Endodermal cell (in vitro differentiated cells): ENCODE measurements at regions not wholly inside any gene's neighbourhood (a gene's known extent, or its start where the extent isn't known, plus 50 kb on each side); places are given as distances from the start of the nearest gene placed in this dataset.

Experiments
- DNase-seq: peaks from one replicate; pipeline ENCODE4 v3.0.0-alpha.2; 2017
- H3K27ac ChIP-seq: 2 replicates; pipeline ENCODE4 v1.5.1; 2013; ENCODE audit warnings: mild to moderate bottlenecking, low read depth, low read length, moderate library complexity
- H3K27me3 ChIP-seq: 2 replicates; pipeline ENCODE4 v1.6.1; 2013; ENCODE audit warnings: mild to moderate bottlenecking, low read length, moderate library complexity; ENCODE audit not compliant: insufficient read depth, control insufficient read depth, poor library complexity, severe bottlenecking
- H3K36me3 ChIP-seq: 2 replicates; pipeline ENCODE4 v1.7.0; 2013; ENCODE audit warnings: mild to moderate bottlenecking, low read length, moderate library complexity; ENCODE audit not compliant: control insufficient read depth, insufficient read depth
- H3K4me1 ChIP-seq: one replicate; pipeline ENCODE4 v1.7.0; 2013; ENCODE audit warnings: low read length; ENCODE audit not compliant: control insufficient read depth, insufficient read depth
- H3K4me3 ChIP-seq: 2 replicates; pipeline ENCODE4 v1.5.1; 2013; ENCODE audit warnings: mild to moderate bottlenecking, low read length, moderate library complexity
- H3K9ac ChIP-seq: 2 replicates; pipeline ENCODE4 v1.6.1; 2013; ENCODE audit warnings: mild to moderate bottlenecking, low read length, moderate library complexity; ENCODE audit not compliant: poor library complexity, severe bottlenecking; ENCODE audit errors: extremely low read depth
- H3K9me3 ChIP-seq: 2 replicates; pipeline ENCODE4 v1.6.1; 2013; ENCODE audit warnings: mild to moderate bottlenecking, low read length, moderate library complexity; ENCODE audit not compliant: control insufficient read depth
- H3K27ac Mint-ChIP-seq: 2 replicates; pipeline ENCODE4 v1.8.0; 2020; ENCODE audit warnings: mixed read lengths
- H3K27me3 Mint-ChIP-seq: 2 replicates; pipeline ENCODE4 v1.8.0; 2021; ENCODE audit warnings: mild to moderate bottlenecking, mixed read lengths; ENCODE audit not compliant: insufficient read depth
- H3K36me3 Mint-ChIP-seq: 2 replicates; pipeline ENCODE4 v1.8.0; 2020; ENCODE audit warnings: low read depth, mixed read lengths
- H3K4me1 Mint-ChIP-seq: 2 replicates; pipeline ENCODE4 v1.8.0; 2020; ENCODE audit warnings: mixed read lengths
- H3K4me3 Mint-ChIP-seq: 2 replicates; pipeline ENCODE4 v1.8.0; 2020; ENCODE audit warnings: mild to moderate bottlenecking, moderate library complexity, mixed read lengths
- H3K9me3 Mint-ChIP-seq: 2 replicates; pipeline ENCODE4 v1.8.0; 2020; ENCODE audit warnings: mild to moderate bottlenecking, mixed read lengths
- WGBS, 2 experiments: methylation state at CpG; one replicate each; pipeline versions ENCODE4 v1.1.5 to v1.1.7; 2013; ENCODE audit warnings: missing lambda C conversion rate in 2 of 2, mixed read lengths in 1 of 2; ENCODE audit not compliant: insufficient coverage in 1 of 2, insufficient read length in 1 of 2; 5-methylcytosine and 5-hydroxymethylcytosine counted together
- TF ChIP-seq, protein P1 (sequence below): fragments of 200-600 bp; sonication (generic); conservative IDR thresholded peaks from 2 replicates; pipeline ENCODE4 v1.5.0; 2021; ENCODE audit warnings: antibody characterized with exemption, mild to moderate bottlenecking

DNA sequence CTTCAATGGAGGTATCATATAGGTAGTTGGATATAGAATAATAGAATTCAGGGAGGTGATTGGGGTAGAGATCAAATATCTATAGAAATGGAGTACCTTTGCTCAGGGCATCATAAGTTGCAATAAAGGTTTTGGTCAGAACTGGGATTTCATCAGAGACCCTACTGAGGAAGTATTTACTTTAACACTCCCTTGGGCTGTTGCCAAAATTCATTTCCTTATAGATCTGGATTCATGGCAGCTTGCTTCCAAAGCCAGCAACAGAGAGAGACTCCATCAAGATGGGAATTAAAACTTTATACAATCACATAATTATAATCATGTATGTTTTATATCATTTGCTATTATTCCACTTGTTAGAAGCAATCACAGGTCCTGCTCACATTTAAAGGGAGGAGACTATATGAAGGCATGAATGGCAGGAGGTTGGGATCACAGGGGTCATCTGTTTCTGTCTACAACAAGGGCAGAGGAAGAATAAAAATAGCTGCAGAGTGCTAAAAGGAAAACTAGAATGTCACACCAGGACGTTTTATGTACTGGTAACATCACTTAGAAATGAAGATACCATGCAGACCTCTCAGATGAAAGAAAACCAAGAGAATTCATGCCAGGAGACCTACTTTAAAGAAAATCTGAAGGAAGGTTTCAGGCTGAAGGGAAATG, 902.1 kb upstream of the LCORL start:
- H3K36me3 Mint-ChIP-seq: no peaks in the 10 kb centered on the region
- H3K9me3 Mint-ChIP-seq: no peaks in the 10 kb centered on the region
- TF ChIP-seq, protein P1, sequence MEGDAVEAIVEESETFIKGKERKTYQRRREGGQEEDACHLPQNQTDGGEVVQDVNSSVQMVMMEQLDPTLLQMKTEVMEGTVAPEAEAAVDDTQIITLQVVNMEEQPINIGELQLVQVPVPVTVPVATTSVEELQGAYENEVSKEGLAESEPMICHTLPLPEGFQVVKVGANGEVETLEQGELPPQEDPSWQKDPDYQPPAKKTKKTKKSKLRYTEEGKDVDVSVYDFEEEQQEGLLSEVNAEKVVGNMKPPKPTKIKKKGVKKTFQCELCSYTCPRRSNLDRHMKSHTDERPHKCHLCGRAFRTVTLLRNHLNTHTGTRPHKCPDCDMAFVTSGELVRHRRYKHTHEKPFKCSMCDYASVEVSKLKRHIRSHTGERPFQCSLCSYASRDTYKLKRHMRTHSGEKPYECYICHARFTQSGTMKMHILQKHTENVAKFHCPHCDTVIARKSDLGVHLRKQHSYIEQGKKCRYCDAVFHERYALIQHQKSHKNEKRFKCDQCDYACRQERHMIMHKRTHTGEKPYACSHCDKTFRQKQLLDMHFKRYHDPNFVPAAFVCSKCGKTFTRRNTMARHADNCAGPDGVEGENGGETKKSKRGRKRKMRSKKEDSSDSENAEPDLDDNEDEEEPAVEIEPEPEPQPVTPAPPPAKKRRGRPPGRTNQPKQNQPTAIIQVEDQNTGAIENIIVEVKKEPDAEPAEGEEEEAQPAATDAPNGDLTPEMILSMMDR: no peak
- no peak overlapping the region for H3K27ac Mint-ChIP-seq
- Histone ChIP-seq H3K4me3 (no peak overlapping the region), H3K27me3 (no peaks in the 10 kb centered on the region), H3K9ac (no peak overlapping the region), H3K27ac (no peak overlapping the region), H3K36me3 (no peaks in the 10 kb centered on the region), H3K4me1 (no peaks in the 10 kb centered on the region), H3K9me3 (peaks cover 7% of the 10 kb centered on the region)
- H3K4me3 Mint-ChIP-seq: no peak overlapping the region
- WGBS, 2 experiments: 40 to 63% methylated on average over 1 of the region's 1 CpG
- H3K4me1 Mint-ChIP-seq: no peaks in the 10 kb centered on the region
- DNase-seq: no peak
- H3K27me3 Mint-ChIP-seq: no peaks in the 10 kb centered on the region

DNA sequence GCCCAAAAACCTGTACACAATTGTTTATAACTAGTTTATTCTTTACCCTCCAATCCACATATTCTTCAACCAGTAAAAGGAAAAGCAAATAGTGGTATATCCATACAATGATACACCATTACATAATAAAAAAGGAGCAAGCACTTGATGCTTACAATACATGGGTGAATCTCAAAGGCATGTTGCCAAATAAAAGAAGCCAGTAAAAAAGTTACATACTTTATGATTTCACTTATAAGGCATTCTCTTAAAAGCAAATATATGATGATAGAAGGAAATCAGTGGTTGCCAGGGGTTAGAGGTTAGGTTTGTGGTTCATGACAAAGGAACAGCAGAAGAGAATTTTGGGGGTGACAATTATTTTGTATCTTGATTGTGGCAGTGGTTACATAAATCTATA, 896.1 kb upstream of the LCORL start:
- Histone ChIP-seq H3K27me3 (no peaks in the 10 kb centered on the region), H3K4me3 (no peak overlapping the region), H3K36me3 (no peaks in the 10 kb centered on the region), H3K9ac (no peak overlapping the region), H3K4me1 (no peaks in the 10 kb centered on the region), H3K9me3 (peaks cover 11% of the 10 kb centered on the region), H3K27ac (no peak overlapping the region)
- no peak for DNase-seq
- H3K27ac Mint-ChIP-seq: no peak overlapping the region
- TF ChIP-seq, protein P1: no peak
- H3K9me3 Mint-ChIP-seq: peaks cover 14% of the 10 kb centered on the region
- H3K4me3 Mint-ChIP-seq: no peak overlapping the region
- H3K4me1 Mint-ChIP-seq: no peaks in the 10 kb centered on the region
- no peaks in the 10 kb centered on the region for H3K27me3 Mint-ChIP-seq
- peaks cover 2% of the 10 kb centered on the region for H3K36me3 Mint-ChIP-seq

DNA sequence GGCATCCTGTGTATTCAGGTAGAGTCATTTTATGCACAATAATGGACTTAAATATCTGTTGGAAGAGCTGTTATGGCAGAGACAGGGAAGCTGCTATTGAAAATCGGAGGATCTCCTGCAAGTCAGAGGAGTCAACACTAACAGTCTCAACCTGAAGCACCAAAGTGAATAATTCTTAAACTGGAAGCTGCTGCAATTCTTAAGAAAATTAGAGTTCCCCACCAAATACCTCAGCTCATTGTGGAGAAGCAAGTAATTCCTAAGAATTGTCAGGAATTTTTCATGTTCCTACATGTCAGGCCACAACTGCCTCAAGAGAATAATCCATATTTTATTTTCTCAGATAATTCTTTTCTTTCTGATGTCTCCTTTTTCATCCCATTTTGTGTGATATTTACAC, 892.6 kb upstream of the LCORL start:
- no peaks in the 10 kb centered on the region for H3K27me3 Mint-ChIP-seq
- Histone ChIP-seq H3K4me3 (no peak overlapping the region), H3K9ac (no peak overlapping the region), H3K9me3 (peaks cover 14% of the 10 kb centered on the region), H3K27ac (no peak overlapping the region), H3K27me3 (no peaks in the 10 kb centered on the region), H3K4me1 (no peaks in the 10 kb centered on the region), H3K36me3 (no peaks in the 10 kb centered on the region)
- no peaks in the 10 kb centered on the region for H3K4me1 Mint-ChIP-seq
- H3K4me3 Mint-ChIP-seq: no peak overlapping the region
- DNase-seq: no peak
- peaks cover 24% of the 10 kb centered on the region for H3K9me3 Mint-ChIP-seq
- no peak overlapping the region for H3K27ac Mint-ChIP-seq
- WGBS, 2 experiments: 75% methylated on average over 1 of the region's 1 CpG; no CpG with 5 or more reads in 1 of the 2 experiments
- H3K36me3 Mint-ChIP-seq: peaks cover 6% of the 10 kb centered on the region
- TF ChIP-seq, protein P1: no peak
